IMR-90 (cell line): ENCODE measurements at regions not wholly inside any gene's neighbourhood (a gene's known extent, or its start where the extent isn't known, plus 50 kb on each side); places are given as distances from the start of the nearest gene placed in this dataset.

Experiments used
- ATAC-seq: fragments of 200-7000 bp; cut with Tn5 transposase; 2 replicates; pipeline ENCODE4 v1.9.1; 2020; ENCODE audit warnings: low read depth, mild to moderate bottlenecking, moderate library complexity
- BruUV-seq: library from RNA; stranded (reverse); fragments of 400-500 nt; replicated peaks from 2 replicates; lab custom pipeline; 2021; lab: Mats Ljungman, UMichigan
- CTCF ChIA-PET: fragments of 300-600 bp; formaldehyde crosslinking; extraction: SDS; loops from one replicate; lab custom pipeline; 2021; ENCODE audit warnings: antibody characterized with exemption; lab: Yijun Ruan, JAX
- POLR2A ChIA-PET: fragments of 300-600 bp; sonication (Branson Sonifier 250); formaldehyde crosslinking; loops from one replicate; lab custom pipeline; 2022; ENCODE audit warnings: antibody characterized with exemption; ENCODE audit not compliant: unreplicated experiment; lab: Charles Lee
- DNase-seq: peaks from one replicate; pipeline ENCODE4 v3.0.0; 2013
- H2AFZ ChIP-seq: replicated peaks from 2 replicates; pipeline ENCODE3; 2013; ENCODE audit warnings: low read length, mild to moderate bottlenecking; ENCODE audit not compliant: poor library complexity
- H2AK5ac ChIP-seq: 2 replicates; pipeline ENCODE4 v1.6.1; 2013; ENCODE audit warnings: low read depth, low read length, inconsistent platforms
- H2AK9ac ChIP-seq: replicated peaks from 2 replicates; pipeline ENCODE3; 2013; ENCODE audit warnings: mild to moderate bottlenecking, low read depth, low read length, moderate library complexity; ENCODE audit not compliant: poor library complexity
- H2BK120ac ChIP-seq: 2 replicates; pipeline ENCODE4 v1.6.1; 2013; ENCODE audit warnings: low read depth, low read length, inconsistent platforms
- H2BK15ac ChIP-seq: 3 replicates; pipeline ENCODE4 v1.6.1; 2013; ENCODE audit warnings: low read depth, low read length, inconsistent platforms
- H2BK20ac ChIP-seq: 2 replicates; pipeline ENCODE4 v1.6.1; 2013; ENCODE audit warnings: low read depth, mild to moderate bottlenecking, inconsistent platforms, low read length, moderate library complexity
- H2BK5ac ChIP-seq: 2 replicates; pipeline ENCODE4 v1.6.1; 2013; ENCODE audit warnings: mild to moderate bottlenecking, low read depth, low read length, inconsistent platforms; ENCODE audit not compliant: poor library complexity, severe bottlenecking
- H3K14ac ChIP-seq: replicated peaks from 2 replicates; pipeline ENCODE4 v1.6.1; 2013; ENCODE audit warnings: low read depth, low read length, inconsistent platforms
- H3K18ac ChIP-seq: 2 replicates; pipeline ENCODE4 v1.6.1; 2013; ENCODE audit warnings: low read depth, low read length, control low read depth
- H3K23ac ChIP-seq: 2 replicates; pipeline ENCODE4 v1.6.1; 2013; ENCODE audit warnings: low read depth, low read length, inconsistent platforms
- H3K27ac ChIP-seq: 2 replicates; pipeline ENCODE4 v1.5.1; 2013; ENCODE audit warnings: mild to moderate bottlenecking, control low read depth, low read length; ENCODE audit not compliant: insufficient read depth
- H3K27me3 ChIP-seq: 2 replicates; pipeline ENCODE4 v1.6.1; 2013; ENCODE audit warnings: low read length; ENCODE audit not compliant: control insufficient read depth, insufficient read depth
- H3K36me3 ChIP-seq: 2 replicates; pipeline ENCODE4 v1.6.1; 2013; ENCODE audit warnings: low read length, mixed read lengths; ENCODE audit not compliant: control insufficient read depth, insufficient read depth
- H3K4ac ChIP-seq: 2 replicates; pipeline ENCODE4 v1.6.1; 2013; ENCODE audit warnings: low read depth, low read length, inconsistent platforms
- H3K4me1 ChIP-seq: 2 replicates; pipeline ENCODE4 v1.6.1; 2013; ENCODE audit warnings: low read length, mixed read lengths; ENCODE audit not compliant: control insufficient read depth, insufficient read depth
- H3K4me2 ChIP-seq: 2 replicates; pipeline ENCODE4 v1.6.1; 2013; ENCODE audit warnings: low read depth, mild to moderate bottlenecking, control low read depth, low read length, moderate library complexity
- H3K4me3 ChIP-seq: 2 replicates; pipeline ENCODE4 v1.5.1; 2013; ENCODE audit warnings: low read depth, mild to moderate bottlenecking, control low read depth, low read length, moderate library complexity; ENCODE audit not compliant: insufficient read depth
- H3K56ac ChIP-seq: 2 replicates; pipeline ENCODE4 v1.6.1; 2013; ENCODE audit warnings: low read length, inconsistent platforms; ENCODE audit not compliant: insufficient read depth; ENCODE audit errors: extremely low read depth
- H3K79me1 ChIP-seq, 2 experiments: 2 replicates each; pipeline ENCODE4 v1.6.1; 2013; ENCODE audit warnings: low read length in 2 of 2, inconsistent platforms in 1 of 2, low read depth in 1 of 2
- H3K9ac ChIP-seq: 2 replicates; pipeline ENCODE4 v1.6.1; 2013; ENCODE audit warnings: low read depth, low read length, control low read depth
- H3K9me1 ChIP-seq: 2 replicates; pipeline ENCODE4 v1.6.1; 2013; ENCODE audit warnings: low read length, inconsistent platforms; ENCODE audit not compliant: insufficient read depth
- H3K9me3 ChIP-seq: 2 replicates; pipeline ENCODE4 v1.6.1; 2013; ENCODE audit warnings: low read length; ENCODE audit not compliant: control insufficient read depth, insufficient read depth
- H4K20me1 ChIP-seq: 2 replicates; pipeline ENCODE4 v1.6.1; 2013; ENCODE audit warnings: low read length, inconsistent platforms; ENCODE audit not compliant: insufficient read depth
- H4K5ac ChIP-seq: 2 replicates; pipeline ENCODE4 v1.6.1; 2013; ENCODE audit warnings: mild to moderate bottlenecking, low read depth, low read length, control low read depth
- H4K8ac ChIP-seq, 2 experiments: 2 replicates each; pipeline ENCODE4 v1.6.1; 2013; ENCODE audit warnings: low read depth in 2 of 2, low read length in 2 of 2, control low read depth in 1 of 2, inconsistent platforms in 1 of 2
- H4K91ac ChIP-seq: 2 replicates; pipeline ENCODE4 v1.6.1; 2013; ENCODE audit warnings: low read depth, low read length, inconsistent platforms; ENCODE audit not compliant: insufficient read depth
- CEBPB ChIP-seq: IDR thresholded peaks from 2 replicates; pipeline ENCODE4 v1.6.1; 2012; ENCODE audit warnings: low read depth, low read length, improper control_type of control experiment
- MXI1 ChIP-seq: IDR thresholded peaks from 2 replicates; pipeline ENCODE4 v1.6.1; 2012; ENCODE audit warnings: low read depth, mild to moderate bottlenecking, low read length, moderate library complexity, borderline replicate concordance
- NFE2L2 ChIP-seq: fragments of 150-350 bp; IDR thresholded peaks from 2 replicates; pipeline ENCODE4 v1.6.1; 2016; ENCODE audit warnings: low read depth, mild to moderate bottlenecking, low read length
- POLR2A ChIP-seq: IDR thresholded peaks from 2 replicates; pipeline ENCODE4 v1.6.1; 2012; ENCODE audit warnings: mild to moderate bottlenecking, low read depth, low read length
- SMC3 ChIP-seq: fragments of 150-350 bp; IDR thresholded peaks from 2 replicates; pipeline ENCODE4 v1.6.1; 2016; ENCODE audit warnings: low read depth, mild to moderate bottlenecking, antibody characterized with exemption, low read length, moderate library complexity
- USF2 ChIP-seq: fragments of 150-350 bp; IDR thresholded peaks from 2 replicates; pipeline ENCODE4 v1.6.1; 2017; ENCODE audit warnings: mild to moderate bottlenecking, antibody characterized with exemption, low read length, low read depth
- WGBS, 2 experiments: methylation state at CpG; one replicate each; pipeline versions ENCODE4 v1.1.5 to v1.1.7; 2013; ENCODE audit warnings: missing lambda C conversion rate in 2 of 2; ENCODE audit not compliant: insufficient read length in 1 of 2; ENCODE audit errors: extremely low coverage in 2 of 2; 5-methylcytosine and 5-hydroxymethylcytosine counted together
- dilution Hi-C: fragments of 300-500 bp; cut with HindIII; formaldehyde crosslinking; loops from one replicate; pipeline ENCODE4 v1.14.3; 2018; ENCODE audit warnings: low sequenced_read_pairs; ENCODE audit not compliant: unreplicated experiment
- in situ Hi-C: fragments of 300-500 bp; cut with MboI; formaldehyde crosslinking; loops from 3 replicates; pipeline ENCODE4 v1.14.3; 2019; ENCODE audit warnings: low sequenced_read_pairs, inconsistent platforms, mixed read lengths
- intact Hi-C: fragments of 100-400 bp; cut with micrococcal nuclease; formaldehyde crosslinking; loops from 2 replicates; pipeline ENCODE4 v1.10.0; 2022
- TF ChIP-seq, protein P1 (sequence below): conservative IDR thresholded peaks from 2 replicates; pipeline ENCODE4 v1.5.1; 2012; ENCODE audit warnings: mild to moderate bottlenecking, low read depth, low read length, improper control_type of control experiment

DNA sequence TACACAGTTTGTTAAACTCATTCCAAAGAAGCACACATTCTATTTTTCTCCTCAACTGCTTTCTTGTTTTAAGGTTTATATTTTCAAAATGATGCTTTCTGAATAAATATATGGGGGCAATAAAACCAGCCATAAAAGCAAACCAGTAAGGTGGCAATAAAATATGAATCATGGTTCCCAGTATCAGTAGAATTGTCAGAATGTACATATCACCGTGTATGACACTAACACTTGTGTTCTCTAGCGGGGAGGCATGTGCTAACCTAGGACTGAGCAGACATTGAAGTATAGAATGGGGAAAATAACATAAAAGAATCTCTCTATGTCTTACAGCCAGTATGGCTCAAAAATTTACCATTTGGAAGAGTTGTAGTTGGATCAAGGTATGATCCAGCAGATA is 329.9 kb upstream of the ISL1 start:
- ChIA-PET POLR2A (no interaction called here), CTCF (no interaction called here)
- no peaks in the 10 kb centered on the region for H3K4me1 ChIP-seq
- no peak overlapping the region for H2BK5ac ChIP-seq
- no TSS peak for BruUV-seq
- H3K4ac ChIP-seq: no peak overlapping the region
- H3K56ac ChIP-seq: no peak overlapping the region
- no peak overlapping the region for H2BK15ac ChIP-seq
- dilution Hi-C loops: no loop called here
- intact Hi-C loops: no loop called here
- no peak overlapping the region for H2AFZ ChIP-seq
- H3K9ac ChIP-seq: no peak overlapping the region
- no peak overlapping the region for H2BK120ac ChIP-seq
- no peaks in the 10 kb centered on the region for H3K79me1 ChIP-seq
- H4K20me1 ChIP-seq: no peaks in the 10 kb centered on the region
- H4K8ac ChIP-seq: no peak overlapping the region
- WGBS, 2 experiments: no CpG with 5 or more reads among the region's 2 CpGs
- no peaks in the 10 kb centered on the region for H3K9me1 ChIP-seq
- H3K14ac ChIP-seq: no peak overlapping the region
- H3K18ac ChIP-seq: no peak overlapping the region
- no peak for TF ChIP-seq POLR2A
- no peak for TF ChIP-seq MXI1
- TF ChIP-seq NFE2L2: no peak
- TF ChIP-seq USF2: no peak
- TF ChIP-seq, protein P1, sequence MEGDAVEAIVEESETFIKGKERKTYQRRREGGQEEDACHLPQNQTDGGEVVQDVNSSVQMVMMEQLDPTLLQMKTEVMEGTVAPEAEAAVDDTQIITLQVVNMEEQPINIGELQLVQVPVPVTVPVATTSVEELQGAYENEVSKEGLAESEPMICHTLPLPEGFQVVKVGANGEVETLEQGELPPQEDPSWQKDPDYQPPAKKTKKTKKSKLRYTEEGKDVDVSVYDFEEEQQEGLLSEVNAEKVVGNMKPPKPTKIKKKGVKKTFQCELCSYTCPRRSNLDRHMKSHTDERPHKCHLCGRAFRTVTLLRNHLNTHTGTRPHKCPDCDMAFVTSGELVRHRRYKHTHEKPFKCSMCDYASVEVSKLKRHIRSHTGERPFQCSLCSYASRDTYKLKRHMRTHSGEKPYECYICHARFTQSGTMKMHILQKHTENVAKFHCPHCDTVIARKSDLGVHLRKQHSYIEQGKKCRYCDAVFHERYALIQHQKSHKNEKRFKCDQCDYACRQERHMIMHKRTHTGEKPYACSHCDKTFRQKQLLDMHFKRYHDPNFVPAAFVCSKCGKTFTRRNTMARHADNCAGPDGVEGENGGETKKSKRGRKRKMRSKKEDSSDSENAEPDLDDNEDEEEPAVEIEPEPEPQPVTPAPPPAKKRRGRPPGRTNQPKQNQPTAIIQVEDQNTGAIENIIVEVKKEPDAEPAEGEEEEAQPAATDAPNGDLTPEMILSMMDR: no peak
- no peak for TF ChIP-seq CEBPB
- no peak for TF ChIP-seq SMC3
- no peak overlapping the region for H3K23ac ChIP-seq
- no peak overlapping the region for H3K27ac ChIP-seq
- H3K9me3 ChIP-seq: no peaks in the 10 kb centered on the region
- no peak overlapping the region for H4K91ac ChIP-seq
- no peak overlapping the region for H4K5ac ChIP-seq
- DNase-seq: no peak
- no peak overlapping the region for H3K4me2 ChIP-seq
- no peak overlapping the region for H2AK9ac ChIP-seq
- H3K36me3 ChIP-seq: no peaks in the 10 kb centered on the region
- no peak overlapping the region for H2AK5ac ChIP-seq
- in situ Hi-C loops: no loop called here
- H3K4me3 ChIP-seq: no peak overlapping the region
- no peak for ATAC-seq
- H2BK20ac ChIP-seq: no peak overlapping the region
- H3K27me3 ChIP-seq: no peaks in the 10 kb centered on the region
